GM08714 (cell line): ENCODE measurements at regions not wholly inside any gene's neighbourhood (a gene's known extent, or its start where the extent isn't known, plus 50 kb on each side); places are given as distances from the start of the nearest gene placed in this dataset.

ENCODE experiments used
- H3K4me3 ChIP-seq: fragments of 200-500 bp; sonication (Bioruptor generic); 2 replicates; pipeline ENCODE4 v1.5.1; 2014; ENCODE audit warnings: mild to moderate bottlenecking, low read length, inconsistent platforms
- ZNF274 ChIP-seq: IDR thresholded peaks from 2 replicates; pipeline ENCODE4 v1.6.1; 2012; ENCODE audit warnings: mild to moderate bottlenecking, low read depth, low read length

GRCh38 chr22:48152164-48152775 is 1389.8 kb downstream of the TBC1D22A start:
- no peak overlapping the region for H3K4me3 ChIP-seq
- no peak for TF ChIP-seq ZNF274

GRCh38 chr22:48151641-48152040 is 1389.2 kb downstream of the TBC1D22A start:
- no peak overlapping the region for H3K4me3 ChIP-seq
- TF ChIP-seq ZNF274: no peak

- no peak overlapping the region for H3K4me3 ChIP-seq
- no peak for TF ChIP-seq ZNF274
Observed at GRCh38 chr22:48147831-48148230, 1385.4 kb downstream of the TBC1D22A start.

GRCh38 chr22:48147404-48147803 is 1385.0 kb downstream of the TBC1D22A start:
- no peak overlapping the region for H3K4me3 ChIP-seq
- TF ChIP-seq ZNF274: no peak

GRCh38 chr22:48146426-48146825 is 1384.0 kb downstream of the TBC1D22A start:
- no peak for TF ChIP-seq ZNF274
- H3K4me3 ChIP-seq: no peak overlapping the region

GRCh38 chr22:48145738-48146137 is 1383.3 kb downstream of the TBC1D22A start:
- TF ChIP-seq ZNF274: no peak
- H3K4me3 ChIP-seq: no peak overlapping the region

- H3K4me3 ChIP-seq: no peak overlapping the region
- TF ChIP-seq ZNF274: no peak
Observed at GRCh38 chr22:48144318-48144717, 1381.9 kb downstream of the TBC1D22A start.

- TF ChIP-seq ZNF274: no peak
- H3K4me3 ChIP-seq: no peak overlapping the region
Observed at GRCh38 chr22:48143856-48144255, 1381.4 kb downstream of the TBC1D22A start.

GRCh38 chr22:48142388-48142787 is 1379.9 kb downstream of the TBC1D22A start:
- no peak overlapping the region for H3K4me3 ChIP-seq
- no peak for TF ChIP-seq ZNF274

- no peak overlapping the region for H3K4me3 ChIP-seq
- TF ChIP-seq ZNF274: no peak
Observed at GRCh38 chr22:48141301-48141700, 1378.9 kb downstream of the TBC1D22A start.

- no peak for TF ChIP-seq ZNF274
- H3K4me3 ChIP-seq: no peak overlapping the region
Observed at GRCh38 chr22:48140261-48140813, 1377.9 kb downstream of the TBC1D22A start.

- no peak for TF ChIP-seq ZNF274
- H3K4me3 ChIP-seq: no peak overlapping the region
Observed at GRCh38 chr22:48139776-48140175, 1377.3 kb downstream of the TBC1D22A start.

- no peak overlapping the region for H3K4me3 ChIP-seq
- TF ChIP-seq ZNF274: no peak
Observed at GRCh38 chr22:48138855-48139254, 1376.4 kb downstream of the TBC1D22A start.

GRCh38 chr22:48138427-48138826 is 1376.0 kb downstream of the TBC1D22A start:
- no peak for TF ChIP-seq ZNF274
- no peak overlapping the region for H3K4me3 ChIP-seq

GRCh38 chr22:48137640-48138039 is 1375.2 kb downstream of the TBC1D22A start:
- no peak for TF ChIP-seq ZNF274
- H3K4me3 ChIP-seq: no peak overlapping the region

- no peak for TF ChIP-seq ZNF274
- H3K4me3 ChIP-seq: no peak overlapping the region
Observed at GRCh38 chr22:48135592-48135991, 1373.1 kb downstream of the TBC1D22A start.
